NT2/D1 (cell line): ENCODE measurements at regions not wholly inside any gene's neighbourhood (a gene's known extent, or its start where the extent isn't known, plus 50 kb on each side); places are given as distances from the start of the nearest gene placed in this dataset.

Experiments
- YY1 ChIP-seq: IDR thresholded peaks from 2 replicates; pipeline ENCODE4 v1.6.1; 2011; ENCODE audit not compliant: insufficient read length, insufficient read depth
- ZNF274 ChIP-seq: IDR thresholded peaks from 2 replicates; pipeline ENCODE4 v1.6.1; 2011; ENCODE audit warnings: mild to moderate bottlenecking, low read depth, low read length

DNA sequence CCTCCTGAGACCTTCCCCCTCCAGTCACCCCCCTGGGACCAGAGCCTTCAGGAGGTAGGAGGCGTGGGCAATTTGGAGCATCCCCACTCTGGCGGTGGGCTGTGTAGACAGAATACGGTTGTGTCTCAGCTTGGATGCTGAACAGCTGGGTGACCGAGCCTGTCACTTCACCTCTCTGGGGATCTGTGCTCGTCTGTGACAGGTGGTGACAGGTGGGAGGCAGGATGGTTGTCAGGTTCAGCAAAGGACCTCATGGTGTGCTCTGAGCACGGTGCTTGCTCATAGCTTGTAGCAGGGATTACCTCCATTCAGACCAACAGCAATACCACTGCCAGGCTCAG, 186.5 kb upstream of the HS6ST1 start:
- TF ChIP-seq ZNF274 (no peak), YY1 (no peak)
